Small intestine (tissue), 7 donors: ENCODE measurements at regions not wholly inside any gene's neighbourhood (a gene's known extent, or its start where the extent isn't known, plus 50 kb on each side); places are given as distances from the start of the nearest gene placed in this dataset.

ENCODE experiments used
- DNase-seq, 2 donors: peaks; one replicate each; pipeline versions ENCODE4 v3.0.0 to v3.0.0-alpha.2; 2013
- FAIRE-seq: peaks from 2 replicates; lab custom pipeline; 2012; peaks lifted over from hg19 to GRCh38; lab: Jason Lieb, UNC
- H3K27ac ChIP-seq, 3 donors: one replicate each; pipeline ENCODE4 v1.5.1; 2013; ENCODE audit warnings: low read length in 2 of 3, mild to moderate bottlenecking in 2 of 3, control low read depth in 1 of 3, inconsistent platforms in 1 of 3, low read depth in 1 of 3, moderate library complexity in 1 of 3
- H3K27me3 ChIP-seq, 3 donors: one replicate each; pipeline ENCODE4 v1.6.1; 2013; ENCODE audit warnings: low read length in 3 of 3, inconsistent platforms in 1 of 3; ENCODE audit not compliant: control insufficient read depth in 3 of 3, insufficient read depth in 3 of 3
- H3K36me3 ChIP-seq, 3 donors: one replicate each; pipeline ENCODE4 v1.6.1; 2013; ENCODE audit warnings: low read length in 3 of 3, inconsistent platforms in 1 of 3, low read depth in 1 of 3, mild to moderate bottlenecking in 1 of 3, moderate library complexity in 1 of 3; ENCODE audit not compliant: control insufficient read depth in 3 of 3, insufficient read depth in 2 of 3
- H3K4me1 ChIP-seq, 3 donors: one replicate each; pipeline ENCODE4 v1.6.1; 2013; ENCODE audit warnings: low read length in 2 of 3, inconsistent platforms in 1 of 3, low read depth in 1 of 3, mild to moderate bottlenecking in 1 of 3, moderate library complexity in 1 of 3; ENCODE audit not compliant: control insufficient read depth in 3 of 3, insufficient read depth in 2 of 3
- H3K4me3 ChIP-seq, 3 donors: one replicate each; pipeline ENCODE4 v1.5.1; 2013; ENCODE audit warnings: low read length in 3 of 3, control low read depth in 1 of 3, inconsistent platforms in 1 of 3, low read depth in 1 of 3, mild to moderate bottlenecking in 1 of 3, moderate library complexity in 1 of 3
- H3K9me3 ChIP-seq, 2 donors: one replicate each; pipeline ENCODE4 v1.6.1; 2013; ENCODE audit warnings: low read depth in 1 of 2, low read length in 1 of 2; ENCODE audit not compliant: control insufficient read depth in 2 of 2, insufficient read depth in 1 of 2
- WGBS, 3 donors: extraction: QIAGEN DNeasy Blood & Tissue Kit; methylation state at CpG; one replicate each; pipeline ENCODE4 v1.1.7; 2013; 5-methylcytosine and 5-hydroxymethylcytosine counted together
- donor health status: healthy with polysubstance abuse.
- donor health status: control.
- donor health status: control.
- donor health status: Bipolar disorder and iron deficiency.
- donor health status: healthy.

- Histone ChIP-seq H3K27ac (no peak overlapping the region), H3K4me3 (no peak overlapping the region), H3K4me1 (peaks cover 0 to 1% (median 0%) of the 10 kb centered on the region in 3 donors), H3K36me3 (no peaks in the 10 kb centered on the region), H3K9me3 (peaks cover 0 to 38% of the 10 kb centered on the region in 2 donors), H3K27me3 (no peaks in the 10 kb centered on the region)
- no peak for DNase-seq
- no peak for FAIRE-seq
- 76 to 86% (median 76%) methylated on average over 3 of the region's 3 CpGs for WGBS, 3 donors
These were observed 169.3 kb downstream of the ANKRD30B start for GRCh38 chr18:14917311-14917710.

GRCh38 chr18:14919666-14920065, 171.7 kb downstream of the ANKRD30B start:
- Histone ChIP-seq H3K27ac (peak overlapping the region in 1 of 3 donors; percentile 77), H3K4me1 (peaks cover 0 to 1% (median 0%) of the 10 kb centered on the region in 3 donors), H3K9me3 (peaks cover 0 to 45% of the 10 kb centered on the region in 2 donors), H3K36me3 (no peaks in the 10 kb centered on the region), H3K4me3 (no peak overlapping the region), H3K27me3 (no peaks in the 10 kb centered on the region)
- DNase-seq = peak; percentile 81 to 82
- FAIRE-seq = no peak
- WGBS, 3 donors = 0 to 18% (median 7%) methylated on average over 1 of the region's 1 CpG

GRCh38 chr18:14921031-14921430, 173.1 kb downstream of the ANKRD30B start:
- 36 to 75% (median 48%) methylated on average over 5 of the region's 5 CpGs for WGBS, 3 donors
- peak; percentile 51 to 59 for DNase-seq

GRCh38 chr18:14921547-14921946, 173.6 kb downstream of the ANKRD30B start:
- Histone ChIP-seq H3K27ac (peak overlapping the region in 1 of 3 donors; percentile 77), H3K36me3 (no peaks in the 10 kb centered on the region), H3K27me3 (no peaks in the 10 kb centered on the region), H3K9me3 (peaks cover 0 to 49% of the 10 kb centered on the region in 2 donors), H3K4me3 (no peak overlapping the region), H3K4me1 (peaks cover 0 to 1% (median 0%) of the 10 kb centered on the region in 3 donors)
- FAIRE-seq (no peak), DNase-seq (peak in 1 of 2 donors; percentile 10)
- 65 to 78% (median 69%) methylated on average over 4 of the region's 4 CpGs for WGBS, 3 donors

More at GRCh38 chr18:14921031-14921430, 173.1 kb downstream of the ANKRD30B start:
- H3K4me3 ChIP-seq = no peak overlapping the region
- H3K4me1 ChIP-seq = peaks cover 0 to 1% (median 0%) of the 10 kb centered on the region in 3 donors
- peaks cover 0 to 51% of the 10 kb centered on the region in 2 donors for H3K9me3 ChIP-seq
- H3K27ac ChIP-seq = peak overlapping the region in 1 of 3 donors; percentile 77
- H3K36me3 ChIP-seq = no peaks in the 10 kb centered on the region
- no peak for FAIRE-seq
- H3K27me3 ChIP-seq = no peaks in the 10 kb centered on the region

GRCh38 chr18:14922031-14922430, 174.1 kb downstream of the ANKRD30B start:
- peaks cover 0 to 1% (median 0%) of the 10 kb centered on the region in 3 donors for H3K4me1 ChIP-seq
- no peaks in the 10 kb centered on the region for H3K27me3 ChIP-seq
- WGBS, 3 donors = 66 to 82% (median 78%) methylated on average over 3 of the region's 3 CpGs
- H3K27ac ChIP-seq = peak overlapping the region in 1 of 3 donors; percentile 77
- H3K4me3 ChIP-seq = no peak overlapping the region
- H3K36me3 ChIP-seq = no peaks in the 10 kb centered on the region
- no peak for FAIRE-seq
- H3K9me3 ChIP-seq = peaks cover 0 to 44% of the 10 kb centered on the region in 2 donors
- DNase-seq = peak in 1 of 2 donors; percentile 5

- FAIRE-seq (no peak), DNase-seq (no peak)
- Histone ChIP-seq H3K27me3 (no peaks in the 10 kb centered on the region), H3K4me1 (peaks cover 0 to 1% (median 0%) of the 10 kb centered on the region in 3 donors), H3K9me3 (peaks cover 0 to 42% of the 10 kb centered on the region in 2 donors), H3K36me3 (no peaks in the 10 kb centered on the region), H3K27ac (peak overlapping the region in 1 of 3 donors; percentile 18), H3K4me3 (no peak overlapping the region)
- 66 to 85% (median 76%) methylated on average over 4 of the region's 4 CpGs for WGBS, 3 donors
These were observed 175.1 kb downstream of the ANKRD30B start for GRCh38 chr18:14922965-14923565.

- Histone ChIP-seq H3K4me3 (no peak overlapping the region), H3K27ac (no peak overlapping the region), H3K9me3 (peaks cover 0 to 41% of the 10 kb centered on the region in 2 donors), H3K27me3 (no peaks in the 10 kb centered on the region), H3K4me1 (peaks cover 0 to 1% (median 0%) of the 10 kb centered on the region in 3 donors), H3K36me3 (no peaks in the 10 kb centered on the region)
- 83 to 86% (median 85%) methylated on average over 4 of the region's 4 CpGs for WGBS, 3 donors
- no peak for DNase-seq
- FAIRE-seq = no peak
These were observed 176.3 kb downstream of the ANKRD30B start for GRCh38 chr18:14924226-14924625.

GRCh38 chr18:14925281-14925709, 177.3 kb downstream of the ANKRD30B start:
- H3K27me3 ChIP-seq = no peaks in the 10 kb centered on the region
- no peak overlapping the region for H3K4me3 ChIP-seq
- no peak for FAIRE-seq
- DNase-seq = peak; percentile 20 to 46
- 33 to 67% (median 34%) methylated on average over 3 of the region's 3 CpGs for WGBS, 3 donors
- no peaks in the 10 kb centered on the region for H3K4me1 ChIP-seq
- H3K36me3 ChIP-seq = no peaks in the 10 kb centered on the region
- H3K27ac ChIP-seq = no peak overlapping the region
- H3K9me3 ChIP-seq = peaks cover 0 to 38% of the 10 kb centered on the region in 2 donors
